NCI-H2029 (cell line): ENCODE measurements at regions not wholly inside any gene's neighbourhood (a gene's known extent, or its start where the extent isn't known, plus 50 kb on each side); places are given as distances from the start of the nearest gene placed in this dataset.

ENCODE experiments used
- DNase-seq: peaks from one replicate; lab custom pipeline; 2025; lab: John Stamatoyannopoulos, UW

DNA sequence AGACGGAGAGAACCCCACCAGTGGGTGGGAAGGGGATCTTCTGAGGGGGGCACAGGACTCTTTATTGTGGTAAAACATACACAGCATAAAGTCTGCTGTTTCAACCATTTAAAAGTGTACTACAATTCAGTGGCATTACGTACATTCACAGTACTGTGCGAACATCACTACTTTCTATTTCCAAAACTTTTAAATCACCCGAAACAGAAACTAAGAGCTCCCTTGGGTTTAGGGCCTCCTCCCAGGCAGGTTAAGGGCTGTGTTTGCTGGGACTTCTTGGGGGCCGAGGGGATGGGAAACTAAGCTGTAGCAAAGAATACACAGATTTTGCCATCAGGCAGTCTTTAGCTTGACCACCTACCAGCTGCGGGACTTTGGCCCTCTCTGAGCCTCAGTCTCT is 242.0 kb downstream of the HAUS1 start:
- DNase-seq, result no peak

DNA sequence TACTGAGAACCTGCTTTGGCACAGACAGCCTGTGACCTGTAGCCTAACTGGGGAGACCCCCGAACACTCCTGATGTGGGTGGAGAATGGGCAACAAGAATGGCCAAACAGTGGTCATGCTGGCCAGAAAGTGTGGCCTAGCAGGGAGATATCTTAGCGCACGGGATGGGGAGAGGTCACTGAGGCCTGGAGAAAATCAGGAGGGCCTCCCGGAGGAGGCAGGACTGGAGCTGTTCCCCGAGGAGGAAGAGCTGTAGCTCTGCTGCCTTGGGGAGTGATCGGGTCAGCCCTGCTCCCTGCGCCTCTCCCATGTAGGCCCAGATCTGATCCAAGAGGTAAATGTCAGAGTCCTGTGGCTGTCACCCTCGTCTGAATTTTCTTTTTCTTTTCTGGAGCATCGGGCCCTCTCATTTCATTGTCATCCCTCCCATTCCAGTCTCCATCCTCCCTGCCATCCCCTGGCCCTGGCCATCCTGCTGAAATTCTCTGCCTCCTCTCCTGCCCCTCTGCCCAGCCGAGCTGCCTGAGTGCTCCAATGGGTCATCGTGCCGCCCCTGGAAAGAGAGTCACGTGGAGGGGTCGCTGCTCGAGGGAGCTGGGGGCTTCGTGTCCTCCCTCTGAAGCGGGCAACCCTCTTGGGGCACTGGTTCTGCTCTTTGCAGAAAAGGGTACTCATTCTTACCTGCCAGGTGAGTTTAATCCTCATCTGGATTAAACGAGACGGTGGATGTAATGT is 242.9 kb downstream of the HAUS1 start:
- no peak for DNase-seq

DNA sequence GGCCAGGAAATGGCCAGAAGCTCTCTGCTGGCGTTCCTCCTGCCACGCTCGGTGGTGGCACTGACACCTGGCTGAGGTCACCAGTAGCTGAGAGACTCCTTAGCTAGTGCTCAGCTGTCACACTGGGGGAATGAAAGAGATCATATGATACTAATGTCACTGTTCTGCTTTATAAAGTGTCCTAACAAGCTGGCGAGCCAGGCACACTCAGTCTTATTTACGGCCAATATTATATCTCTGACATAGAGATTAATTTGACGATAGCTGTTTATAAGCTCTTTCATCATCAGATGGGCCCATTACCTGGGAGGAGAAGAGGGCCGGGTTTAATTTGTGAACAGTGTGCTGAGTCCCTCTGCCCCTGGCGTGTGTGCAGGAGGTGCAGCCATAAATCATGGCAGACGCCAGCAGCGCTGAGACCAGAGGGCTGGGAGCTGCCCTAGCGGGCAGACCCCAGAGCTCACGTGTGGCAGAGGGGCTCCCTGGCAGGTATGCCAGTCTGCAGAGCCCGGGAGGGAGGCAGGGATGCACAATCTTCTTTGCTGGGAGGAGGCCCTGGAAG is 246.5 kb downstream of the HAUS1 start:
- DNase-seq, result no peak

DNA sequence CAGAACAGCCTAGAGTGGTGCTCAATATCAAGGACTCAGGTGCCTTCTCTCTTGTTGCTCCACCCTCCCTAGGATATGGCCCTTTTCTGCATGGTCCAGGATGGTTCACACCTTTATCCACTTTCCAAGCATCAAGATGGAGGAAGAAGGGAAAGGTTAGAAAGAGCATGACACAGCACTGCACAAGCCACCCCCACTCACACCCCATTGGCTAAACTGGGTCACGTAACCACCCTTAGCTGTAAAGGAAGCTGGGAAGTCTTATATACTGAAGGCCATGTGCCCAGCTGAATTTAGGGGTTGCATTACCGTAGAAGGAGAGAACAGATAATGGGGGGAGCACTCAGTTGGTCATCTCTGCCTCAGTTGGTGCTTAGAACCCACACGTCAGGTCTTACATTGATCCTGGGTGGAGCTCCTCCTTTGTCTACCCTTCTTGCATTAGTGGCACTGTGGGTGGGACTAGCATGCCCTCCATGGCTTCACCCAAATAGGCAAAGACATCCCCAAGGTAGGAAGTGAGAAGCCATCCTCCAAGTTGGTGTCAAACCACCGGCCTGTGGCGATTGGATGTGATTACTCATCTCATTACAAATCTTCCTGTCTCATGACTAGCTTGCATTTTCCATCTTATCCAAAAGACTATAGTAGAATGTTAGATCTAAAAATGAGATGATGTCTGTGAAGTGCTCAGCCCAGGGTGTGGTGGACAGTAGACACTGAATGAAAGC is 248.5 kb downstream of the HAUS1 start:
- no peak for DNase-seq

DNA sequence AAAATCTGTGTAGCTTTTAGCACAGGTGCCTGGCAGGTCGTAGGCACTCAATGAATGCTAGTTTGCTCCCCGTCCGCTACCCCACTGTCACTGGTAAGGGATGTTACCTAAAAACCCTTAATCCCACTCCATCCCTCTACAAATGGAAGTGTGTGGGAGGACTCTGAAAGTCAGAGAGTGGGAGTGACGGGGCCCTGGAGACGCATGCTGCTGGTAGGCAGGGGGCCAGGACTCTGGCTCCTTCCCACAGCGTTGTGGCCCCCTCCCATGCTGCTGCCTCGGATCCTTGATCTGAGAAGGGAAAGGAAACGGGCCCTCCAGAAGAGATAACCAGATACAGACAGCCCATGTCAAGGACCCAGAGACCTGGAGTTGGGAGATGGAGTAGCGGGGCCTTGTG is 249.3 kb downstream of the HAUS1 start:
- DNase-seq, result no peak

DNA sequence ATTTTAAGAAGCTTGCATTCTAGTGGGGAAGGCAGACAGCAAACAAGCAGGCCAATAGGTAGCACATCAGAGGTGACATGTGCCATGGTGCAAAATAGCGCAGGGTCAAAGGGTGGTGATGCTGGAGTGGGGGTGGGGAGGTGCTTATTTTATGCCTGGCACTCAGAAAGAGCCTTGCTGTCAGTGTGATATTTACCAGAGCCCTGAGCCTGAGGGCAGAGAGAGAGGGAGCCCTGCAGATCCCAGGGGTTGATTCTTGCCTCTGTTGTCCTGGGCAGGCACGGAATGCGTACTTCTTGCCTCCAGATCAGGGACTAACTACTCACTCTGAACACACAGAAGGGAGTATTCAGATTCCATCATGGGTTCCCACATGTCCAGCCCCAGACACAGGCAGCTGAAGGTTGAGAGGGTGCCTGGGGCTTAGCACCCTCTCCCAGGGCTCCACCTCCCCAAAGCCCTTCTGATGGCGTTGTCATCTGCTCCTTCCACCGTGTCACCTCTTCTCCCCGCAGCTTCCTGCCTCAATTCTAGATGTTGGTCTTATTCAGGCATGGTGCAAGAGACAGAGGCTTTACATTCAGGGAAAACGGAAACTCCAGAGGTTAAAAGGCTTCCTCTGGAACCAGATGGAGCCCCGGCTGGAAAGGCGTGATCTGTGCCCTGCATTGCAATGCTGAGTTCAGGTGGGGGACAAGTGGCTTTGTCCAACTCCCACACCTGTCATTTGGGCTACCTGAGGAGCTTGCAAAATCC is 252.3 kb downstream of the HAUS1 start:
- DNase-seq, result no peak

DNA sequence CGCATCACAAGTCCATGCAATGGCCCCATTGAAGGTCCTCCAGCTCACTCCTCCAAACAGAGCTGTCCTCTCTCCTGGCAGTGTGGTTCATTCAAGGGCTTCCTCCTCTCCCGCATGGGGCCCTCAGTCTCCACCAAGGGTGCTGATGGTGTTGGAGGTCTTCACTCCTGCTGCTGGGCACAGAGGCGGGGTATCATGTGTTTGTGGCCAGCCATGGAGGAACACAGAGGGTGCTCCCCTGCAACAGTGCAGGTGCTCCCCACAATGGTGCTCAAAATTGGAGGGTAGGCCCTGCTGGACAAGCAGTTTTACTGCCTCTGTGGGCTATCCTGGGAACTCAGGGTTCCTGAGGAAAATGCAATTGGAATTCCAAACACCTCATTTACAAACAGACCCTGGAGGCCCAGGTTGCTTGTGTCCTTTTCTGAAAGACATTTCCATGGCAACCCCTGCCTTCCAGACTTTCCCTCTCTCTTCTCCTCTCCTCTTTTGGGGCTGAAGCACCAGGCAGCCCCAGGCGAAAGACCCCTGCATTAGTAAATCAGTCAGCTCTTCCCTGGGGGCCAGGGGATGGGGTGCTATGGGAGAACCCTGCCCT is 256.0 kb downstream of the HAUS1 start:
- DNase-seq, result no peak

DNA sequence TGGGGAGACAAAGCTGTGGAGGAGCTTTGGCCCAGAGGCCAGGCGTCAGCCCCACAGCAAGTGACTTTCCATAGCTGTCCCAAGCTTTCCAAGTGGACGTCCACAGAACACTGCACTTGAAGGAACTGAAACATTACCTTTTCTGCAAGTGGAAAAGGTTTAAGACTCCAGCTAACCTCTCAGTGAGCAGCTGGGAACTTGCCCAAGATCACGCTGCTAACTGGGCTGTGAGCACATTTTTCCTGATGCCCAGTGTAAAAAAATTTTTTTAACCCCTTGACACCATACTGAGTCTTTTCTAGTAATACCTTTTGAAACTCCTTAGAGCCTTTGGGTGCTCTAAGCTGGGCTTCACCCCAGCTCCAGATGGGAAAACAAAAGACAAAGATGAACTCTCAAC is 256.7 kb downstream of the HAUS1 start:
- DNase-seq, result no peak

DNA sequence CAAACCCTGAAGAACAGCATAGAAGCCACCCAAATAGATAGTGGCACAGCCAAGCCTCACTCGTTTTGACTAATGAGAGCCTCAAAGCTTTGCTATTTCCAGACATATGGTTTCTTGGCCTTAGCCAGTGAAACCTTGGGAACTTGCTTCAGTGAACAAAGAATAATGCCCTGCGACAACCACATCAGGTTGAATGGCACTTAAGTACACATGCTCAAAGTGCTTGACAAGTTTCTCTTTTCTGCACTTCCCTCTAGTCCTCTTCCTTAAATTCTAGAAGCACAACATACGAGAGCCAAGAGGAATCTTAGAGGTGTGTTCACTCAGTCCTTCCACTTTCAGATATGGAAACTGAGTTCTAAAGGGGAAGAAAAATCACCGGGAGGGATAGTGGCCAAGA is 258.3 kb downstream of the HAUS1 start:
- DNase-seq, result no peak

DNA sequence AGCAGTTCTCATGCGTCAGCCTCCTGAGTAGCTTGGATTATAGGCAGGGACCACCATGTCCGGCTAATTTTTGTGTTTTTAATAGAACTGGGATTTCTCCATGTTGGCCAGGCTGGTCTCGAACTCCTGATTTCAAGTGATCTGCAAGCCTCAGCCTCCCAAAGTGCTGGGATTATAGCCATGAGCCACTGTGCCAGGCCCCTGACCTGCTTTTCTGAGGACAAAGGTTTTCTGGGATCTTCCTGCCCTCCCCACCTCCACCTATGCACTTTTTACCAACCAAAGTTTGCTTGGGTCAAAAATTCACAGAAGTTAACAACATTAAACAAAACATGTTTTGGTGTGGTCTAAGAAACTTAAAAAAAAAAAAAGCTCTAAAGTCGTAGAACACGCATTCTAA is 259.9 kb downstream of the HAUS1 start:
- no peak for DNase-seq

DNA sequence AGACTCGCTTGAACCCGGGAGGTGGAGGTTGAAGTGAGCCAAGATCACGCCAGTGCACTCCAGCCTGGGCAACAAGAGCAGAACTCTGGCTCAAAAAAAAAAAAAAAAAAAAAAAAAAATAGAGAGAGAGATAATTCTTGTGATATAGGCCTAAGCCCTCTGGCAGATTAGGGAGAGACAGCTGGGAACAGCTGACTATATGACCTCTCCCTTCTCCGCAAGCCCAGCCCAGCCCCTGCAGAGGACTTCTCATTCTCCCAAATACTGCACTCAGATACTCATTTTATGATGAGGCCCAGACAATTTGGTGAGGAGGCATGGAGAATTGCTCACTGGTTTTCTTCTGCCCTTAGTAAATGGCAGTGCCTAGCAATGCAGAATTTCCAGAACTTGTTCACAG is 262.0 kb downstream of the HAUS1 start:
- no peak for DNase-seq

DNA sequence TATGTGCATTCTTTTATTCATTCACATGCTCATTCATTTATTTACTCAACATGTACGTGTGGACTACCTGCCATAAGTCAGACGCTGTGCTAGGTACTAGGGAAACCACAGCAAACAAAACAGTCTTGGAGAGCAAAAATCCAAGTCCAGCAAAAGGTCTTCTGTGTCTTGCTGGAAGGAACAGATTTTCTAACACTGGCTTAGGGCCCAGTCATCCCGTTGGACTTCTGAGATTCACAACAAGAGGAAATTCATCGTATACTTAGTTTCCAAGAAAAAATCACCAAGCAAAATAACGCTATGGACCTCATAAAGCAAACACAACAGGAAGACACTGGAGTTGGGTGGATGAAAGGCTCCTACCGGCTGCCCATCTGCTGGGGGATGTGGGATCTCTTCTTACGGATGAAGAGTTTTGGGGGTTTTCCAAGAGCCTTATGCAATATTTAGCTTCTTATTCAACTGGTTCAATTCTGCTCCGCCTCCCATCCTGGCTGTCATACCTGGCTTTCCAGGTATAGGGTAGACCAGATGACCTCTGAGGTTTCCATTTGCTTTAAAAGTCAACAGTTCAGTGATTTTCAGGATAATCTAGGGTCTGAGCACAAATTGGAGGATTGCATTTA is 262.7 kb downstream of the HAUS1 start:
- DNase-seq, result no peak

DNA sequence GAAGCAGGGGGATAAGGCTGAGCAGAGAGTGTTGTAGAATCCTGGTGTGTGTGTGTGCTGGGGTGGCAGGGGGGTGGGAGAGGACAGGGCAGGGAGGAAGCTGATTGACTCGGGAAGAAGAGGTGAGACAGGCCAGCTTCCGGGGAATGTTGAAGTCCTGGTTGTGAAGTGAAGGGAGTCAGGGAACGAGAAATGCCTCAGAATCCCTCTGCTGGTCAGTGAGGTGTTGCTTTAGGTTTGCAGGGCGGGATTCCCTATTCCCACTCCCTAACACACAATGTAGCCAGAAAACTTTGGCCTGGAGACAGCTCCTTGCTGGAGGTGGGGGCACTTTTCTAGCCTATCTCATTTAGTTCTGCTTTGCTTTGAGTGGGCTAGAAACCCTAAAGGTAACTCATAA is 265.1 kb downstream of the HAUS1 start:
- no peak for DNase-seq

DNA sequence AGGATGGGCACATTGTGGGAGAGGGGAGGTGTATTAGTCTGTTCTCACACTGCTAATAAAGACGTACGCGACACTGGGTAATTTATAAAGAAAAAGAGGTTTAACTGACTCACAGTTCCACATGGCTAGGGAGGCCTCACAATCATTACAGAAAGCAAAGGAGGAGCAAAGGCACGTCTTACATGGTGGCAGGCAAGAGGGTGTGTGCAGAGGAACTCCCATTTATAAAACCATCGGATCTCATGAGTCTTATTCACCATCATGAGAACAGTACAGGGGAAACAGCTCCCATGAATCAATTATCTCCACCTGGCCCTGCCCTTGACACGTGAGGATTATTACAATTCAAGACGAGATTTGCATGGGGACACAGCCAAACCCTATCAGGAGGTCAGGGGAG is 266.7 kb downstream of the HAUS1 start:
- DNase-seq, result no peak

DNA sequence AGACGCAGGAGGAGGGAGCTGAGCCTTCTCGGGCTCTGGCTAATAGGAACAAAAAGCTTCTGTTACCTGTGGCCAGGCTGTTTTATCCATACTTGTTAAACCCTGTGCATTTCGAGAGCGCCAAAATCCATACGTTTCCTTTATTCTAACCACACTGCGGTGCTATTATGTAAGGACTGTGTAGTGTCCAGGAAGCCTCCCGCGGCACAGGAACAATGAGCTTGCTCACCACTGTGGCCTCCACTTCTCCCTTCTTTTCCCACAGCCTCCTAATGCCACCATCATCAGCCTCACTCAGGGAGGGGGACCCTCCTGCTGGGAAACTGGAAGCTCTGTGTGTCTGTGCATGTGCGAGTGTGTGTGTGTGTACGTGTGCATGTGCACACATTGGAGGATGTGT is 268.5 kb downstream of the HAUS1 start:
- DNase-seq, result no peak

DNA sequence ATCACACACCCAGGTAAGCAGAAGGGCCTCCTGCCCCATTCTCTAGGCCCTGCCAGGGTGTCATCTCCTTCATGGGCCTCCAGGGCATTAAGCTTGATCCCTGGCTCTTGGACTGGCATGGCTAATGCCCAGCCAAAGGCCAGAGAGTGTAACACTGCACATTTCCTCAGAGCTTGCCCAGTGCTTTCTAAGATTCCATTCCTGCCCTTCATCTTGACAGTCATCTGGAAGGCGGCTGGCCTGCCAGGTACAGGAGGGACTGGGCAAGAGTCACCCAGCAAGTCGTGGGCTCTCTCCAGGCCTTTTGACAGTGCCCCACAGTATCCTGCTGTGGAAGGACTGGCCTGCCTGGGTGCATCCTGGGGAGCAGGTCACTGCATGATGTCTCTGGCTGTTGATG is 268.9 kb downstream of the HAUS1 start:
- no peak for DNase-seq

DNA sequence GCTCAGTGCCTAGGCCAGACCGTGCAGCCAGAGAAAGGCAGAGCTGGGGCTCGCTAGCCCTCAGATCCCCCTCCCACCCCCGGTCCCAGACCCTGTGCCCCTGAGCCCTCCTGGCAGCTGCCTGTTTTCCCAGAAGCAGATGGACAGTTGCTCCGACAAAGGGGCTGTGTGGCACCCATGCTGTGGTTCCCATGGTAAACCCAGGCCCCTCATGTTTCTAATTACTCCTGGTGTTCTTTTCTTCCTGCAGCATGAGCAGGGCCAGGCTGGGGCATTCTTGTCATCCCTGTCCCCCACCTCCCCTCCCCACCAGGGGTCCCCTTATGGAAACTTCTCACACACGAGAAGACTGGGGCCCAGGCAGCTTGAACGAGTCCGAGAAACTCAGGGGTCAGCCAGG is 269.6 kb downstream of the HAUS1 start:
- DNase-seq, result no peak

DNA sequence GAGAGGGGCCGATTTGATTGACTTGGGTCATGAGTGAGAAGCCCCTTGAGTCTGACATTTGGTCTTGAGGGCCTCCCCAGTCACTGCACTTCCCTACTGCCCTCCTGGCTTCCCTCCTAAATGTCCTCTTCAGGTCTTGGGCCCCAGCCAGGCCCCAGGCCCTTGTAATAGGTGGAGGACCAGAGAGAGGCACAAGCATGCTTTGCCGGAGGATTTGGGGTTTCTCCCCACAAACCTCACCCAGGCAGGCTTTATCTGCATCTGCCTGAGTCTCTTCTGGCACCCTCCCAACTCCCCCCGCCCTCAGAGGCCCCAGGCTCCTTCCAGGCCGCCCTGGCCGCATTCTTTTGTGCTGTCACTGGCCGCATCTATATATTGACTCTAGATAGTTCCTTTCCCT is 270.7 kb downstream of the HAUS1 start:
- DNase-seq, result peak; percentile 45

DNA sequence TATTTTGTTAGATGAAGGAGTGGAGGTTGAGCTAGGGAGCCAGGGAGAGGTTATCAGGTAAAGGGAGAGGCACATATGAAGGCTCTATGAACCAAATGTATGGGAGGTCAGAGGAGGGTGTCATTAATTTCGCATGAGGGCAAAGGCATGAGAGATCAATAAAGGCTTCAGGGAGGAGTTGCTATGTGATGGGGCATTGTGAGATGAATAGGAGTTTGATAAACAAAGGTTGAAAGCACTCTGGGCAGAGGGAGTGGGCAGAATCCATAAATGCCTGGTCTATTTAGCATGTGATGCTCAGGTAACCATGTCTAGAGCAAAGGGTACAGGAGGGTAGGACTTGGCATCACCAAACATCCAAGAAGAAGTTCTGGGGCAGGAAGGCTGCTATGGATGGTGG is 273.4 kb downstream of the HAUS1 start:
- no peak for DNase-seq

DNA sequence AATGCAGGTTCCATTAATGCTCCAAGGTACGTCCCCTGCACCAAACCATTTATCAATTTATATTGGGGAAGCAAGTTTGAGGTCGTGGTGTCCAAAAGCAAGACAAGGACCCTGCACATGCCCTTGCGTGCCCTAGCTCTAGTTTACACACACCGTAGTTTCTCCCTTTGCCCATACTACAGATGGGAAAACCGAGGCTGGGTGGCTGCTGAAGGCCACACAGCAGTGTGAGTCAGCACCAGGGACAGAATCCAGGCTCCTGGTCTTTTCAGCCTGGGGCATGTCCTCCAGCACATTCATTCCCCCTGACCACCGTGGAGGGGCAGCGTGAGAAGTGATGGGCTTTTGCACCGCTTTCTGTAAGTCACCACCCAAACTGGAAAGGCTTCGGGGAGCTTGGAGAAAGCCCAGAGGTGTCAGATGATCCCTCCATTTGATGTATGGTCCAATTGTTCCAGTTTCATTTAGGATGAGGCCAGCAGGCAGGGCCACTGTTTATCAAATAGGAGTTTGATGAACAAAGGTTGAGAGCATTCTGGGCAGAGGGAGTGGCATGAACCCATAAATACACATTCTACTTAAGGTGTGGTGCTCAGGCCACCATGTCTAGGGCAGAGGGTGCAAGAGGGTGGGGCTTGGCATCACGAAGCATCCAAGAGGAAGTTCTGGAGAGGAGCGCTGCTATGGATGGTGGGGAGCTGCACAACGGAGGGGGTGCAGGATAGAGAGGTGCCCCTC is 274.1 kb downstream of the HAUS1 start:
- no peak for DNase-seq

DNA sequence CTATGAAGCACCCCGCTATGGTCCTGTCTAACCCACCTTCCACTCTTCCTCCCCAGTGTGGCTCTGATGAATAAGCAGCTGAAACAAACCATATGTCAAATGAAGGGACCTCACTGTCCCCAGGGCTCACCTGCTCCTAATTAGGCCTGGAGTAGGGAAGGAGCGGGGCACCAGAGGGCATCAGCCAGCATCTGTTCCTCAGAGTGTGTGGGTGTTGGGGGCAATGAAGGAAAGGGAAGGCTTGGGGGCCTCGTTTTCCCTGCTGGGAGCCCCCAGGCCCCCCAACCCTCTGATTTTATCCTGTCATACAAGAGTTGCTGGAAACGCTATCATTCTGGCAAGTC is 274.7 kb downstream of the HAUS1 start:
- DNase-seq, result no peak
